Daoy (cell line): ENCODE measurements at regions not wholly inside any gene's neighbourhood (a gene's known extent, or its start where the extent isn't known, plus 50 kb on each side); places are given as distances from the start of the nearest gene placed in this dataset.

Experiments used
- DNase-seq: peaks from one replicate; pipeline ENCODE4 v3.0.0-alpha.2; 2015; ENCODE audit warnings: low read depth

GRCh38 chr10:29028486-29028885 is 260.4 kb upstream of the LYZL1 start:
- DNase-seq, result no peak

GRCh38 chr10:29030900-29031299 is 258.0 kb upstream of the LYZL1 start:
- no peak for DNase-seq

- DNase-seq, result no peak
Observed at GRCh38 chr10:29032169-29032568, 256.7 kb upstream of the LYZL1 start.

- DNase-seq, result no peak
Observed at GRCh38 chr10:29033311-29033940, 255.4 kb upstream of the LYZL1 start.

DNA sequence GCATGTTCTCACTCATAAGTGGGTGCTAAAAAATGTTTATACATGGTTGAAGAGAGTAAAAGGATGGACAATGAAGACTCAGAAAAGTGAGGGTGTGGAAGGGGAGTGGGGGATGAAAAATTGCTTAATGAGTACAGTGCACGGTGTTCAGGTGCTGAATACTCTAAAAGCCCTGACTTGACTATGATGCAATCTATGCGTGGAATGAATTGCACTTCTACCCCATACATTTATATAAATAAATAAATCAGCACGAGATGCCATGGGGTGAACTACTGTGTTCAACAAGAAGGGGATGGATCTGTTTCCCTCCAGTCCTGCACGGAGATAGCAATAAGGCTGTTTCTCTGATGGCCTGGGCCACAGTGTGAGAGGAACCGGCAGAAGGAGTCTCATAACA is 254.3 kb upstream of the LYZL1 start:
- DNase-seq, result no peak

- no peak for DNase-seq
Observed at GRCh38 chr10:29035721-29036120, 253.1 kb upstream of the LYZL1 start.

- DNase-seq, result no peak
Observed at GRCh38 chr10:29037348-29038113, 251.3 kb upstream of the LYZL1 start.

GRCh38 chr10:29039091-29039490 is 249.8 kb upstream of the LYZL1 start:
- no peak for DNase-seq

GRCh38 chr10:29039677-29040189 is 249.1 kb upstream of the LYZL1 start:
- DNase-seq, result peak; percentile 3

DNA sequence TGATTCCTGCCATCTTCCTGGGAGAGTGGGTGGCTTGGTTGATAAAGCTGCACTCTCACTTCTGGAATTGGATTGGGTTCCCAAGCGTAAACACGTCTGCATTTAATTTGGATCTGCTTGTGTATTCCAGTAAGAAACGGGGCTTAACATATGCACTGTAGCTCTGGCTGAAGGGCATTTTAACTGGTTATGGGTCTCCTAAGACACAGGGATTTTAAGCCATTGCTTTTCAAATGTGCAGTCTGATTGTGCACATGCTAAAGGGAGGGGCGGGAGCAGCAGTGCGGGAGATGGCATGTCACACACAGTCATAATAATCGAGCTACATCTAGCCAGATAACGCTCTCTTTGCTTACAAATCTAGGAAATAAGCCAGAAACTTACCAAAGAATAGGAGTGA is 247.3 kb upstream of the LYZL1 start:
- DNase-seq, result no peak

- DNase-seq, result no peak
Observed at GRCh38 chr10:29048506-29048905, 240.4 kb upstream of the LYZL1 start.

DNA sequence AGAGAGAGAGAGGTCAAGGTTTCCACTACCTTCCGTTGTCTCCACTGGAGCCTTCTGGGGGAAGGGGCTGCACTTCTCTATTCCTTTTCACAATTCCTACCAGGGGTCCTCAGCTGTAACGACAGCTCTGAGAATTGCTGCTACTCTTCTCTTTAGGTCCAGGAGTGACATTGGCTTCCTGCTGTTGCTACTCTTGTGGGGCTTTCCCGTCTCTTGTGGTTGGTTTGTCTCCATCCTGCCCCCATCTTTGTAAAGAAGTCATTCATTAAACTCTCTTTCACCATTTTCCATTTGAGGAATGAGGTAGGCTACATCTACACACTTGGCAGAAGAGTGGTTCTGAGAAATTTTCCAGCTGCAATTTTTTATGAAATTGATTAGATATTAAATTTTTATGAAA is 238.8 kb upstream of the LYZL1 start:
- no peak for DNase-seq

DNA sequence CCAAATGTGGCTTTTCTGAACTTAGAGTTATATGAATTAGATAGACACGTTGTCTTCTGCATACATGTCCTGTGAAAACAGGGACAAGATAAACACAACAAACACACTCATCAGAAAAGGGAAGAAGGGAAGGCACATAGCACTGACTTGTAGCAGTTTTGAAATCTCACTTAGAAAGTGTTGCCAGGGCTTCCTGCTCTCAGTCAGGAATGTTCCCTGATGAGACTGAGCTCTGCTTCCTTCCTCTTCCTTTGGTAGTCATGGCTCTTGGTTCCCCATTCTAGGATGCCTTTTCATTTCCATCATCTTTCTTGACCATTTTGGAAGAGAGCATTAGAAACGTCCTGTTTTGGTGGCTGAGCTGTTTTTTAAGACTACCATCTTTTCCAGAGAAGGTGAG is 233.8 kb upstream of the LYZL1 start:
- no peak for DNase-seq

- DNase-seq, result no peak
Observed at GRCh38 chr10:29056729-29057128, 232.1 kb upstream of the LYZL1 start.

GRCh38 chr10:29057822-29058331 is 231.0 kb upstream of the LYZL1 start:
- DNase-seq, result peak; percentile 7

DNA sequence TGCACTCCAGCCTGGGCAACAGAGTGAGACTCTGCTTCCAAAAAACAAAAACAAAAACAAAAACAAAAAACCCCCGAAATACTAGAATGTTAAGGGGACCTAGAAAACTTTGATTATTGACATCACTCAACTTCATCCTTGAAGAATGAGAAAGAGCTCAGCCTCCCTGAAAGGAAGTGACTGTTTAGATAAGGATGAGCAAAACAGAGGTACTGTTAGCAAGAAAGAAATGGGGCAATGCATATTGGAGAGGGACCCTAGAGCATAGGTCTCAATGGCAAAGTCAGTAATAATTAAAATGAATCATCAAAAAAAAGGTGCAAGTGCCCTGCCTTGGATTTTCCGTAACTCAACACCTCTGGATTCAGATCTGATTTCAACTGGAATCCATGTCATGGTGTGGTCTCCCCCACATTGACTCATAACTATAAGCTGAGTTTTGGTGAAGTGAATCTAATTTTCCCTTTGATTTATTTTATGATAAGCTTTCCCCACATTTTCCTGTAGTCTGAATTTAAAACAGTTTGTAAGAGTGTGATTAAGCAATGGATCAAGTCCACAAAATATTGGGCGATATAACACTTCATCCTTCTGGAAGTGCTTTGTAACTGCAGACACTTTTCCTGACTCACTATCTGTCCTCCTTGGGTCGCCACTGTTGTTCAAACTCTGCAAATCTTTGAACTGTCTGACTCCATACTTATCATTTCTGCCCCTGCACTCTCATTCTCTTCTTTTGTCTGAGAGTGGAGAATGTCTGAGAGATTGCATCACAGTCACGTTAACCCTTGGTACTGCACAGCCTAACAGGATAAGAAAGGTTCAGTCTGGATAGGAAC is 224.8 kb upstream of the LYZL1 start:
- peak; percentile 81 for DNase-seq

- DNase-seq, result no peak
Observed at GRCh38 chr10:29064680-29065079, 224.2 kb upstream of the LYZL1 start.

GRCh38 chr10:29067161-29067560 is 221.7 kb upstream of the LYZL1 start:
- peak; percentile 17 for DNase-seq

DNA sequence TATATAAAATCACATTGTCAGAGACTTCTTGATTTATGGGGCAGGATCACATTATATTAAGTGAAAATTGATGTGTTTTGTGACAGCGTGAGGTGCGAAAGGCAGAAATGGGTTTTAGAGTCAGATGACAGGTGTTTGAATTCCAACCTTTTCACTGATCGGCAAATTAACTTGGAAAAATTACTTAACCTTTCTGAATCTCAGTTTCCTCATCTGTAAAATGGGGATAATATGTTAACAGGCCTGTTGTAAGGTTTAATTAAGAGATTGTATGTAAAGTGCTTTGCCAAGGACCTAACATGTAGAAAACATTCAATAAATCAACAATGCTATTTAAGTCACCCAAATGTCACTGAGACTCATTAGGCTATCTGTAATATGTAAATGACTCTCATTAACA is 221.2 kb upstream of the LYZL1 start:
- no peak for DNase-seq

- DNase-seq, result no peak
Observed at GRCh38 chr10:29068302-29068701, 220.6 kb upstream of the LYZL1 start.

GRCh38 chr10:29068966-29069365 is 219.9 kb upstream of the LYZL1 start:
- DNase-seq, result no peak

- no peak for DNase-seq
Observed at GRCh38 chr10:29069941-29070340, 218.9 kb upstream of the LYZL1 start.
